ENCODE measurements at regions not wholly inside any gene's neighbourhood (a gene's known extent, or its start where the extent isn't known, plus 50 kb on each side); places are given as distances from the start of the nearest gene placed in this dataset.

DNA sequence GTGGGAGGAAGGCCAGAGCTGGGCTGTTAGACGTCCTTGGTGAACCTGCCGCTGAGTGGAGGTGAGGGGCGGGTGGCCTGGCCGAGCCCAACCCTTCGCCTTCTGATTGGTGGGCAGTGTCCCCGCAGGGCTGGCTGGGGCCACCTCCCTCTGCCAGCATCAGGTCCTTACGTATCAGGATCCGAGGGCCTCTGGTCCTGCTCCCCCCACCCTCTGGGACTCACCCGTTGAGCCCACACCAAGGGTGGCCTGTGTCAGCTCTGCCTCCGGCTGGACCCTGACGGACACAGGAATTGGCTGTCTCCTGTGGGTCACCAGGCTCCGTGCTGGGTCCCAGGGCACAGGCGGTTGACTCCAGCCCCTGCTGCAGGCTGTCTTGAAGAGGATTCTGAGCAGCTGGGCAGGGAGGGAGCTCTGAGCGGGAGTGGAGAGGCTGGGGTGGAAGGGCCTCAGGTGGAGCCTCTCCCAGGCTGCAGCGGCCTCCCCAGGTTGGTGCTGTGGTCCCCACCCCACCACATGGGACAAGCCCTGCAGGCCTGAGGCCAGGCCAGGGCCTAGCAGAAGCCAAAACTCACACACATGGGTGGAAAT is 58.4 kb upstream of the NKX1-1 start:
- no peak for DNase-seq
- no peaks in the 10 kb centered on the region for H3K4me1 ChIP-seq
- WGBS, 2 donors = 70 to 71% methylated on average over 11 to 15 of the region's 15 CpGs
- H3K36me3 ChIP-seq = no peaks in the 10 kb centered on the region
- H3K27me3 ChIP-seq = no peaks in the 10 kb centered on the region
- no peak for TF ChIP-seq POLR2A (IDR thresholded peaks at IDR 0.05)
- TF ChIP-seq, protein P1, sequence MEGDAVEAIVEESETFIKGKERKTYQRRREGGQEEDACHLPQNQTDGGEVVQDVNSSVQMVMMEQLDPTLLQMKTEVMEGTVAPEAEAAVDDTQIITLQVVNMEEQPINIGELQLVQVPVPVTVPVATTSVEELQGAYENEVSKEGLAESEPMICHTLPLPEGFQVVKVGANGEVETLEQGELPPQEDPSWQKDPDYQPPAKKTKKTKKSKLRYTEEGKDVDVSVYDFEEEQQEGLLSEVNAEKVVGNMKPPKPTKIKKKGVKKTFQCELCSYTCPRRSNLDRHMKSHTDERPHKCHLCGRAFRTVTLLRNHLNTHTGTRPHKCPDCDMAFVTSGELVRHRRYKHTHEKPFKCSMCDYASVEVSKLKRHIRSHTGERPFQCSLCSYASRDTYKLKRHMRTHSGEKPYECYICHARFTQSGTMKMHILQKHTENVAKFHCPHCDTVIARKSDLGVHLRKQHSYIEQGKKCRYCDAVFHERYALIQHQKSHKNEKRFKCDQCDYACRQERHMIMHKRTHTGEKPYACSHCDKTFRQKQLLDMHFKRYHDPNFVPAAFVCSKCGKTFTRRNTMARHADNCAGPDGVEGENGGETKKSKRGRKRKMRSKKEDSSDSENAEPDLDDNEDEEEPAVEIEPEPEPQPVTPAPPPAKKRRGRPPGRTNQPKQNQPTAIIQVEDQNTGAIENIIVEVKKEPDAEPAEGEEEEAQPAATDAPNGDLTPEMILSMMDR (IDR thresholded peaks at IDR 0.05) = no peak
- no peak overlapping the region for H3K4me3 ChIP-seq (replicated peaks in 1 of 3)
- no peak overlapping the region for H3K27ac ChIP-seq
- intact Hi-C loops (cut with DNase I) = no loop called here
- no peaks in the 10 kb centered on the region for H3K9me3 ChIP-seq

DNA sequence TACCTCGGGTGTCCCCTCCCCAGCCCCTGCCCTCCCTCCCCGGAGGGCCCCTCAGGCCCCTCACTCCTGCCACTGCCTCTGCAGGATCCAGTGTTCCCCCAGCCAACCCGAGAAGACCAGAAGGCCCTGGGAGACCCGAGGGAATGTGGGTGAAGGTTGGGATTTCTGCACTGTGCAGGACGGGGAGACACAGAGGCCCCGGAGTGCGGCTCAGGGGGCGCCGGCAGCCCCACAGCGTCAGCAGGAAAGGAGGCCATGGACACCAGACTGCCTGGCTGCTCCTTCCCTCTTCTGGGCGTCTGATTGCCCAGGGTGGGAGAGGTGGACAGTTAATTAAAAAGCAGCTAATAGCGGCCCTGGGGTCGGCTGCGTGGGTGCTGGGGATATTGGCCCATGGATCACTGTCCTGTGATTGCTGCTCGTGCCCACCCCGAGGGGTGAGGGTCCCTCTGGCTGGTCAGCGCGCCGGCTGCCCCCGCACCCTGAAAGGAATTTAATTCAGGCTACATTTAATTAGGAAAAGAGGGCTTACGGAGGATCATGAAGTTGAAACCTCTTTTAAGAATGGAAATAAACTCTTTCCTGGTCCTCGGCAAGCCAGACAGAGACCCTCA is 57.8 kb upstream of the NKX1-1 start:
- H3K4me3 ChIP-seq (replicated peaks in 1 of 3) = no peak overlapping the region
- no peaks in the 10 kb centered on the region for H3K27me3 ChIP-seq
- no peak for DNase-seq
- intact Hi-C loops (cut with DNase I) = no loop called here
- H3K27ac ChIP-seq = no peak overlapping the region
- no peak for TF ChIP-seq POLR2A (IDR thresholded peaks at IDR 0.05)
- TF ChIP-seq, protein P1 (IDR thresholded peaks at IDR 0.05) = no peak
- H3K4me1 ChIP-seq = no peaks in the 10 kb centered on the region
- H3K9me3 ChIP-seq = no peaks in the 10 kb centered on the region
- 80 to 87% methylated on average over 12 to 21 of the region's 22 CpGs for WGBS, 2 donors
- H3K36me3 ChIP-seq = no peaks in the 10 kb centered on the region

DNA sequence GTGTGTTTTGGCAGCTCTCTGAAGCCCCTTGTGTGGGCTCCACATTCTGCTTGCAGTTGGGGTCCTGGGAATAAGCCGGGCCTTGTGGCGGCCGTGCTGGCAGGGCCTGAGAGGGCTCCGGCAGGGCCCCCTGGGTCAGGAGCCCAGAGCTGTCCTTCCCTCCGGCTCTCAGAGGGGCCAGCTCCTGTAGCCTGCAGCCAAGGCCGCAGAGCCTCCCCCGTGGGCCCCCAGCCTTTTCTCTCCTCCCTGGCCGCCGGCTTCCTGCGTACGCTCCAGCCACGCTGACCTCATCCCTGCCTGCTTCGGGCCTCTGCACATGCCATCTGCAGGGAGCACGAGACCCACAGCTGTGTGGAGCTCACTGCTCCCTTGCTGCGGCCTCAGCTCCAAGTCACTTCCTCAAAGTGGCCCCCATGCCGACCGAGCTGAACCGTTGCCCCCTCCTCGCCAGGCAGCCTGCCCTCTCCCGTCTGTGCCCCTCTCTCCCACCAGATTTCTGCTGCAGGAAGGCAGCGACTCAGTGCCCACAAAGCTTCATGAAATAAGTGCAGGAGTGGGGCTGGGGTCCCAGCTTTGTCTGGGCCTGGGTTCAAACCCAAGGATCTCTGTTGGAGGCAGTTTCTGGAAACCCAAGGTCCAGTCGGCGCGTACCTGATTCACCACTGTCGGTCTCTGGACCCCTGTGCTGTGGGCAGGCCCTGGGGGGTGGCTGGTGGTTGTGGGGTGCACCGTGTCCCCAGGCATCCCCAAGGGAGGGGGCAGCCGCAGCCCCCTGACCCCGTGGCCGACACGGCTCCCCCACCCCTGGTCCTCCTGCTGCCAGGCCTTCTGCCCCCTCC is 57.1 kb upstream of the NKX1-1 start:
- intact Hi-C loops (cut with DNase I) = no loop called here
- Histone ChIP-seq H3K27ac (no peak overlapping the region), H3K36me3 (no peaks in the 10 kb centered on the region), H3K27me3 (no peaks in the 10 kb centered on the region), H3K4me3 (replicated peaks in 1 of 3) (no peak overlapping the region), H3K4me1 (no peaks in the 10 kb centered on the region), H3K9me3 (no peaks in the 10 kb centered on the region)
- WGBS, 2 donors = 56 to 57% methylated on average over 6 to 24 of the region's 30 CpGs
- TF ChIP-seq, protein P1 (IDR thresholded peaks at IDR 0.05) = no peak
- no peak for TF ChIP-seq POLR2A (IDR thresholded peaks at IDR 0.05)
- no peak for DNase-seq

DNA sequence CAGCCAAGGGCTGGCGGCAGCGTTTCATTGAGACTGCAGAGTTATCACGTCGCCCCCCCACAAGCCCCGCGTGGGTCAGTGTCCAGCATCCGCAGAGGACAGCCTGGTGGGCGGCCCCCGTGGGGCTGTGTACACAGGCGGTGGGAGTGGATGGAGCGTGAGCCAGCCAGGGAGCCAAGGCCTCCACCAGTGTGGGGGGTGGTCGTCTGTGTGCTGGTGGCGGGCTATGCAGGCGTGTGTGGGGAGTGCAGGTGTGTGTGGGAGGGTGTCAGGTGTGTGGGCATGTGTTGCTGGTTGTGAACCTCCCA is 56.5 kb upstream of the NKX1-1 start:
- Histone ChIP-seq H3K36me3 (no peaks in the 10 kb centered on the region), H3K9me3 (no peaks in the 10 kb centered on the region), H3K27me3 (no peaks in the 10 kb centered on the region), H3K27ac (no peak overlapping the region), H3K4me3 (replicated peaks in 1 of 3) (no peak overlapping the region), H3K4me1 (no peaks in the 10 kb centered on the region)
- WGBS, 2 donors = 66% methylated on average over 12 to 14 of the region's 14 CpGs
- TF ChIP-seq, protein P1 (IDR thresholded peaks at IDR 0.05) = no peak
- TF ChIP-seq POLR2A (IDR thresholded peaks at IDR 0.05) = no peak
- intact Hi-C loops (cut with DNase I) = no loop called here
- DNase-seq = no peak
